ENCODE measurements at regions not wholly inside any gene's neighbourhood (a gene's known extent, or its start where the extent isn't known, plus 50 kb on each side); places are given as distances from the start of the nearest gene placed in this dataset.

GRCh38 chr12:30422844-30423243 is 272.8 kb downstream of the IPO8 start:
- no peak for TF ChIP-seq EZH2 (IDR thresholded peaks at IDR 0.05; ENCODE audit: insufficient read depth, poor library complexity, severe bottlenecking)
- no peak for TF ChIP-seq EZH2phosphoT487 (IDR thresholded peaks at IDR 0.05; ENCODE audit: insufficient read depth, low read depth)
- Histone ChIP-seq H2AFZ (no peak overlapping the region), H3K4me3 (no peak overlapping the region), H3K36me3 (ENCODE audit: low read depth) (no peaks in the 10 kb centered on the region), H3K79me2 (ENCODE audit: insufficient read depth) (no peaks in the 10 kb centered on the region), H3K4me2 (ENCODE audit: unreplicated experiment) (no peak overlapping the region), H4K20me1 (ENCODE audit: insufficient read depth) (no peaks in the 10 kb centered on the region), H3K9me2 (ENCODE audit: insufficient read depth) (no peaks in the 10 kb centered on the region), H3K27ac (no peak overlapping the region), H3K9ac (no peak overlapping the region), H3K27me3 (replicated peaks; ENCODE audit: insufficient read depth) (no peaks in the 10 kb centered on the region), H3K4me1 (ENCODE audit: insufficient read depth) (peaks cover 18% of the 10 kb centered on the region), H3K9me3 (ENCODE audit: low read depth) (no peaks in the 10 kb centered on the region), H3F3A (ENCODE audit: insufficient read depth) (peaks cover 20% of the 10 kb centered on the region)
- in situ Hi-C loops (cut with MboI): no loop called here
- DNase-seq: no peak
- WGBS, 2 experiments (ENCODE audit: low coverage in 1 of 2, low lambda C conversion rate in 2 of 2, missing lambda C conversion rate in 2 of 2): 57 to 59% methylated on average over 1 of the region's 1 CpG

- WGBS, 2 experiments (ENCODE audit: low coverage in 1 of 2, low lambda C conversion rate in 2 of 2, missing lambda C conversion rate in 2 of 2): 68 to 72% methylated on average over 3 of the region's 3 CpGs
- Histone ChIP-seq H2AFZ (no peak overlapping the region), H3K27me3 (replicated peaks; ENCODE audit: insufficient read depth) (no peaks in the 10 kb centered on the region), H3K4me1 (ENCODE audit: insufficient read depth) (peaks cover 24% of the 10 kb centered on the region), H4K20me1 (ENCODE audit: insufficient read depth) (no peaks in the 10 kb centered on the region), H3K27ac (no peak overlapping the region), H3K9me2 (ENCODE audit: insufficient read depth) (no peaks in the 10 kb centered on the region), H3K9ac (no peak overlapping the region), H3F3A (ENCODE audit: insufficient read depth) (peaks cover 34% of the 10 kb centered on the region), H3K36me3 (ENCODE audit: low read depth) (no peaks in the 10 kb centered on the region), H3K9me3 (ENCODE audit: low read depth) (no peaks in the 10 kb centered on the region), H3K4me3 (no peak overlapping the region), H3K4me2 (ENCODE audit: unreplicated experiment) (peak overlapping the region; percentile 35), H3K79me2 (ENCODE audit: insufficient read depth) (no peaks in the 10 kb centered on the region)
- in situ Hi-C loops (cut with MboI): no loop called here
- peak; percentile 55 for DNase-seq
- TF ChIP-seq EZH2phosphoT487 (IDR thresholded peaks at IDR 0.05; ENCODE audit: insufficient read depth, low read depth) (no peak), EZH2 (IDR thresholded peaks at IDR 0.05; ENCODE audit: insufficient read depth, poor library complexity, severe bottlenecking) (no peak)
These were observed 275.1 kb downstream of the IPO8 start for GRCh38 chr12:30420561-30420960.

- Histone ChIP-seq H2AFZ (peak overlapping the region; percentile 55; the same call in 1 of the 2 replicates), H3K79me2 (ENCODE audit: insufficient read depth) (no peaks in the 10 kb centered on the region), H3K4me3 (peak overlapping the region; percentile 53), H3K27me3 (replicated peaks; ENCODE audit: insufficient read depth) (no peaks in the 10 kb centered on the region), H3K36me3 (ENCODE audit: low read depth) (no peaks in the 10 kb centered on the region), H3K27ac (peak overlapping the region; percentile 76), H3K9ac (peak overlapping the region; percentile 32; the same call in 1 of the 2 replicates), H3K4me1 (ENCODE audit: insufficient read depth) (peaks cover 24% of the 10 kb centered on the region), H3K4me2 (ENCODE audit: unreplicated experiment) (peak overlapping the region; percentile 69), H3K9me2 (ENCODE audit: insufficient read depth) (no peaks in the 10 kb centered on the region), H4K20me1 (ENCODE audit: insufficient read depth) (no peaks in the 10 kb centered on the region), H3K9me3 (ENCODE audit: low read depth) (no peaks in the 10 kb centered on the region), H3F3A (ENCODE audit: insufficient read depth) (peaks cover 34% of the 10 kb centered on the region)
- TF ChIP-seq EZH2phosphoT487 (IDR thresholded peaks at IDR 0.05; ENCODE audit: insufficient read depth, low read depth): no peak
- TF ChIP-seq EZH2 (IDR thresholded peaks at IDR 0.05; ENCODE audit: insufficient read depth, poor library complexity, severe bottlenecking): no peak
- in situ Hi-C loops (cut with MboI): no loop called here
- 0 to 2% methylated on average over 5 of the region's 5 CpGs for WGBS, 2 experiments (ENCODE audit: low coverage in 1 of 2, low lambda C conversion rate in 2 of 2, missing lambda C conversion rate in 2 of 2)
- peak; percentile 96 for DNase-seq
These were observed 277.9 kb downstream of the IPO8 start for GRCh38 chr12:30417697-30418231.

- 97% methylated on average over 3 of the region's 3 CpGs for WGBS, 2 experiments (ENCODE audit: low coverage in 1 of 2, low lambda C conversion rate in 2 of 2, missing lambda C conversion rate in 2 of 2)
- Histone ChIP-seq H3K9ac (no peak overlapping the region), H2AFZ (no peak overlapping the region), H3K9me2 (ENCODE audit: insufficient read depth) (no peaks in the 10 kb centered on the region), H3K4me2 (ENCODE audit: unreplicated experiment) (no peak overlapping the region), H3K36me3 (ENCODE audit: low read depth) (no peaks in the 10 kb centered on the region), H3F3A (ENCODE audit: insufficient read depth) (peaks cover 34% of the 10 kb centered on the region), H3K9me3 (ENCODE audit: low read depth) (no peaks in the 10 kb centered on the region), H3K4me1 (ENCODE audit: insufficient read depth) (peaks cover 24% of the 10 kb centered on the region), H3K4me3 (no peak overlapping the region), H3K27me3 (replicated peaks; ENCODE audit: insufficient read depth) (no peaks in the 10 kb centered on the region), H3K27ac (no peak overlapping the region), H3K79me2 (ENCODE audit: insufficient read depth) (no peaks in the 10 kb centered on the region), H4K20me1 (ENCODE audit: insufficient read depth) (no peaks in the 10 kb centered on the region)
- DNase-seq: no peak
- in situ Hi-C loops (cut with MboI): no loop called here
- no peak for TF ChIP-seq EZH2 (IDR thresholded peaks at IDR 0.05; ENCODE audit: insufficient read depth, poor library complexity, severe bottlenecking)
- TF ChIP-seq EZH2phosphoT487 (IDR thresholded peaks at IDR 0.05; ENCODE audit: insufficient read depth, low read depth): no peak
These were observed 279.0 kb downstream of the IPO8 start for GRCh38 chr12:30416631-30417030.

- H3K4me1 ChIP-seq (ENCODE audit: insufficient read depth): peaks cover 21% of the 10 kb centered on the region
- no peaks in the 10 kb centered on the region for H3K36me3 ChIP-seq (ENCODE audit: low read depth)
- H3K4me2 ChIP-seq (ENCODE audit: unreplicated experiment): no peak overlapping the region
- H4K20me1 ChIP-seq (ENCODE audit: insufficient read depth): no peaks in the 10 kb centered on the region
- TF ChIP-seq EZH2 (IDR thresholded peaks at IDR 0.05; ENCODE audit: insufficient read depth, poor library complexity, severe bottlenecking) (no peak), EZH2phosphoT487 (IDR thresholded peaks at IDR 0.05; ENCODE audit: insufficient read depth, low read depth) (no peak)
- no peak for DNase-seq
- no peaks in the 10 kb centered on the region for H3K9me3 ChIP-seq (ENCODE audit: low read depth)
- H3K27me3 ChIP-seq (replicated peaks; ENCODE audit: insufficient read depth): no peaks in the 10 kb centered on the region
- no peak overlapping the region for H2AFZ ChIP-seq
- H3K27ac ChIP-seq: no peak overlapping the region
- peaks cover 30% of the 10 kb centered on the region for H3F3A ChIP-seq (ENCODE audit: insufficient read depth)
- 94 to 98% methylated on average over 4 of the region's 4 CpGs for WGBS, 2 experiments (ENCODE audit: low coverage in 1 of 2, low lambda C conversion rate in 2 of 2, missing lambda C conversion rate in 2 of 2)
- no peak overlapping the region for H3K9ac ChIP-seq
- no peaks in the 10 kb centered on the region for H3K9me2 ChIP-seq (ENCODE audit: insufficient read depth)
- H3K79me2 ChIP-seq (ENCODE audit: insufficient read depth): no peaks in the 10 kb centered on the region
- no peak overlapping the region for H3K4me3 ChIP-seq
- in situ Hi-C loops (cut with MboI): no loop called here
These were observed 279.9 kb downstream of the IPO8 start for GRCh38 chr12:30415777-30416176.
